Esophagus squamous epithelium (tissue), 5 donors: ENCODE measurements at regions not wholly inside any gene's neighbourhood (a gene's known extent, or its start where the extent isn't known, plus 50 kb on each side); places are given as distances from the start of the nearest gene placed in this dataset.

Source experiments
- DNase-seq: peaks from one replicate; lab custom pipeline; 2025; lab: John Stamatoyannopoulos, UW
- H3K27ac ChIP-seq, 4 donors: fragments of 200-600 bp; sonication (generic); one replicate each; pipeline ENCODE4 v1.5.1; 2016 to 2019; ENCODE audit warnings: mild to moderate bottlenecking in 1 of 4
- H3K27me3 ChIP-seq, 4 donors: fragments of 200-600 bp; sonication (generic); 1 replicate in 3 of 4; 2 replicates in 1 of 4; pipeline versions ENCODE4 v1.5.1 to v1.6.0; 2017 to 2021; ENCODE audit warnings: antibody characterized with exemption in 1 of 4
- H3K36me3 ChIP-seq, 3 donors: fragments of 200-600 bp; sonication (generic); one replicate each; pipeline ENCODE4 v1.5.1; 2016 to 2019
- H3K4me1 ChIP-seq, 3 donors: fragments of 200-600 bp; sonication (generic); one replicate each; pipeline ENCODE4 v1.5.1; 2017 to 2019
- H3K4me3 ChIP-seq, 4 donors: fragments of 200-600 bp; sonication (generic); 1 replicate in 3 of 4; 2 replicates in 1 of 4; pipeline ENCODE4 v1.5.1; 2016 to 2019; ENCODE audit warnings: mild to moderate bottlenecking in 2 of 4, moderate library complexity in 1 of 4
- H3K9me3 ChIP-seq, 3 donors: fragments of 200-600 bp; sonication (generic); one replicate each; pipeline ENCODE4 v1.5.1; 2016 to 2019
- CTCF ChIP-seq, 6 experiments: fragments of 450-650 bp in 4 of 6; fragments of 200-600 bp in 2 of 6; sonication (generic) in 2 of 6; IDR thresholded peaks; one replicate each; pipeline ENCODE4 v1.5.1; 2016 to 2019; ENCODE audit warnings: antibody characterized with exemption in 6 of 6, mild to moderate bottlenecking in 4 of 6, moderate library complexity in 4 of 6
- POLR2A ChIP-seq, 4 donors: fragments of 450-650 bp; IDR thresholded peaks; one replicate each; pipeline ENCODE4 v1.6.1; 2017; ENCODE audit warnings: antibody characterized with exemption in 4 of 4, mild to moderate bottlenecking in 4 of 4, moderate library complexity in 3 of 4
- WGBS, 2 donors: methylation state at CpG; one replicate each; pipeline ENCODE4 v1.1.5; 2018; 5-methylcytosine and 5-hydroxymethylcytosine counted together
- intact Hi-C: fragments of 100-400 bp; cut with DNase I; formaldehyde crosslinking; loops from one replicate; pipeline ENCODE4 v1.15.0; 2022
- donor health status: DM: yes; HTN: yes; CAD: no.

DNA sequence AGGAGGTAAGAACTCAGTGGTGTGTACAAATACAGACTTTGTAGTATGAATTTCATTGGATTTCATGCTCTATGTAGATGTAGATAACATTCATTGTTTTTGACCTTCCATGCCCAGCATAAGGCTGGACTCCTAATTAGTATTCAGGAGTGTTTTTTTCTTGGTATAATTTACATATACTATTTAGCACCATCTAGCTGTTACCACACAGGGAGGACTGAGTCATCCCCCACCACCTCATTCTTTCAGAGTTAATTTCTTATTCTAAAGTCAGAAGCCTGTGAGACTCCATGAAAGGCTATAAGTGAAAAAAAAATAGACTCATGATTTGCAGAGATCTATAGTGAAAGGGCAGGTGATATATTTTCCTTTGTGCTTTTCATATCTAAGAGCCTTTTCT is 555.0 kb downstream of the PRR16 start:
- no peak for DNase-seq
- intact Hi-C loops, result no loop called here
- H3K27ac ChIP-seq, result no peak overlapping the region

GRCh38 chr5:121019734-121020133 is 555.6 kb downstream of the PRR16 start:
- no peak for TF ChIP-seq POLR2A (IDR thresholded peaks at IDR 0.05)
- TF ChIP-seq CTCF (IDR thresholded peaks at IDR 0.05), result no peak
- no peak for DNase-seq
- Histone ChIP-seq H3K4me3 (no peak overlapping the region), H3K9me3 (no peaks in the 10 kb centered on the region), H3K27ac (no peak overlapping the region), H3K4me1 (no peaks in the 10 kb centered on the region), H3K36me3 (no peaks in the 10 kb centered on the region), H3K27me3 (no peaks in the 10 kb centered on the region)
- 34 to 43% methylated on average over 2 of the region's 2 CpGs for WGBS, 2 donors
- intact Hi-C loops, result no loop called here

More for the DNA sequence above, 555.0 kb downstream of the PRR16 start:
- no peak for TF ChIP-seq CTCF (IDR thresholded peaks at IDR 0.05)
- no peak for TF ChIP-seq POLR2A (IDR thresholded peaks at IDR 0.05)
- no peak overlapping the region for H3K4me3 ChIP-seq
- H3K27me3 ChIP-seq, result no peaks in the 10 kb centered on the region
- H3K36me3 ChIP-seq, result no peaks in the 10 kb centered on the region
- no peaks in the 10 kb centered on the region for H3K9me3 ChIP-seq
- H3K4me1 ChIP-seq, result no peaks in the 10 kb centered on the region

DNA sequence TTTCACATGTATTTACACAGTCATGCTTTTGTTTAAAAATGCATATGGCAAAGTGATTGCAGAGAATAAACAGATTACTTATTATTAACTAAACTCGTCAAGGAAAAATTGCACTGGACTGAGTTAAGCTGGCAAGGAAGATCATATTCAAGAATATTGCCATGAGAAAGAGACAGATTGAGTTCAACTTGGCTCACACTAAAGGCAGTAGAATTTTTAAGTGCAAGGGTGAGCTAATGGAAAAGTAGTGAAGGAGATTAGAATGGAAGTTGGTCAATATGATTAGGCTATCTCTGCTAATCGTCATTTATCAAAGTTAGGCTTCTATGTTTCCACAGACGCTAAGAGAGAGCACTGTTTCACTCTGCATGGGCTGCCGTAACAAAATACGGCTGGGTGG is 557.6 kb downstream of the PRR16 start:
- TF ChIP-seq POLR2A (IDR thresholded peaks at IDR 0.05) (no peak), CTCF (IDR thresholded peaks at IDR 0.05) (no peak)
- Histone ChIP-seq H3K4me3 (no peak overlapping the region), H3K4me1 (no peaks in the 10 kb centered on the region), H3K9me3 (no peaks in the 10 kb centered on the region), H3K36me3 (no peaks in the 10 kb centered on the region), H3K27me3 (no peaks in the 10 kb centered on the region), H3K27ac (no peak overlapping the region)
- intact Hi-C loops, result no loop called here
- DNase-seq, result no peak
- 53 to 65% methylated on average over 5 of the region's 5 CpGs for WGBS, 2 donors

- 69 to 71% methylated on average over 5 of the region's 5 CpGs for WGBS, 2 donors
- Histone ChIP-seq H3K4me3 (no peak overlapping the region), H3K9me3 (no peaks in the 10 kb centered on the region), H3K27ac (no peak overlapping the region), H3K27me3 (no peaks in the 10 kb centered on the region), H3K4me1 (no peaks in the 10 kb centered on the region), H3K36me3 (no peaks in the 10 kb centered on the region)
- intact Hi-C loops, result no loop called here
- TF ChIP-seq POLR2A (IDR thresholded peaks at IDR 0.05) (no peak), CTCF (IDR thresholded peaks at IDR 0.05) (no peak)
- no peak for DNase-seq
Observed at GRCh38 chr5:121024416-121025311, 560.6 kb downstream of the PRR16 start.

DNA sequence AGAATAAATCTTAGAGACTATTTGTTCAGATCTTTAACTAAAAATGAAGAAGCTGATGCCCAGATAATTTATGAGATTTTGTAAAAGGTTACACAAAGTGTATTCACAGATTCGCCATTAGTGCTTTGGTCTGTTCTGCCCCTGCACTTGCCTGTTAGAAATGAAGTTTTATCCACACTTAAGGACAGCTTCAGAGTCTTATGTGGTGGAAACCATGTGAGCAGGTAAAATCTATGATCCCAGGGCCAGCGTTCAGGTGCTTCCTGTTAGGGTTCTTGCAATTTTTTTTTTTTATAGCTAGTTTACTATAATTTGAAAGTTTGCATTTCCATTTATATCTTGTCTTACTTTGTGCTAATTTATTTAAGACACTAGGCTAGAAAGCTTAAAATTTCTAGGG is 561.6 kb downstream of the PRR16 start:
- WGBS, 2 donors, result 70% methylated on average over 2 of the region's 2 CpGs
- H3K36me3 ChIP-seq, result no peaks in the 10 kb centered on the region
- no peaks in the 10 kb centered on the region for H3K4me1 ChIP-seq
- H3K9me3 ChIP-seq, result no peaks in the 10 kb centered on the region
- H3K27ac ChIP-seq, result no peak overlapping the region
- no peak overlapping the region for H3K4me3 ChIP-seq
- no peak for TF ChIP-seq CTCF (IDR thresholded peaks at IDR 0.05)
- no peak for TF ChIP-seq POLR2A (IDR thresholded peaks at IDR 0.05)
- DNase-seq, result no peak
- intact Hi-C loops, result no loop called here
- H3K27me3 ChIP-seq, result no peaks in the 10 kb centered on the region
